Endothelial cell of umbilical vein (primary cell): ENCODE measurements at regions not wholly inside any gene's neighbourhood (a gene's known extent, or its start where the extent isn't known, plus 50 kb on each side); places are given as distances from the start of the nearest gene placed in this dataset.

Source experiments
- BruUV-seq: library from RNA; stranded (reverse); fragments of 400-500 nt; replicated peaks from 2 replicates; lab custom pipeline; 2021; lab: Mats Ljungman, UMichigan
- CTCF ChIA-PET: fragments of 300-600, 350-600 bp; sonication (Branson Sonifier 250); formaldehyde crosslinking; loops from one replicate; lab custom pipeline; 2021; ENCODE audit warnings: antibody characterized with exemption, inconsistent platforms; lab: Charles Lee
- POLR2A ChIA-PET: fragments of 300-600, 350-600 bp; sonication (Branson Sonifier 250); formaldehyde crosslinking; loops from one replicate; lab custom pipeline; 2021; ENCODE audit warnings: antibody characterized with exemption, inconsistent platforms; lab: Charles Lee
- DNase-seq: peaks from one replicate; pipeline ENCODE4 v3.0.0-alpha.2; 2011; ENCODE audit warnings: low read depth, low spot score
- FAIRE-seq: peaks from 2 replicates; lab custom pipeline; 2011; peaks lifted over from hg19 to GRCh38; lab: Jason Lieb, UNC
- H2AFZ ChIP-seq: 2 replicates; pipeline ENCODE4 v1.6.0; 2012; ENCODE audit warnings: low read depth, low read length, control low read depth, inconsistent platforms
- H3K27ac ChIP-seq: 2 replicates; pipeline ENCODE4 v1.5.1; 2011; ENCODE audit warnings: low read depth, mild to moderate bottlenecking, control low read depth, low read length, moderate library complexity; ENCODE audit not compliant: insufficient read depth
- H3K27me3 ChIP-seq, 2 experiments: 2 replicates each; pipeline versions ENCODE4 v1.6.0 to v1.6.1; 2011; ENCODE audit warnings: low read length in 2 of 2, mixed read lengths in 1 of 2; ENCODE audit not compliant: control insufficient read depth in 2 of 2, insufficient read depth in 2 of 2
- H3K36me3 ChIP-seq, 2 experiments: 2 replicates in 1 of 2; 3 replicates in 1 of 2; pipeline ENCODE4 v1.5.1; 2011; ENCODE audit warnings: low read length in 2 of 2, mild to moderate bottlenecking in 1 of 2, moderate library complexity in 1 of 2; ENCODE audit not compliant: control insufficient read depth in 2 of 2, insufficient read depth in 2 of 2; ENCODE audit errors: extremely low read depth in 1 of 2
- H3K4me1 ChIP-seq: 3 replicates; pipeline ENCODE4 v1.5.1; 2011; ENCODE audit warnings: mild to moderate bottlenecking, low read length; ENCODE audit not compliant: control insufficient read depth, insufficient read depth; ENCODE audit errors: extremely low read depth
- H3K4me2 ChIP-seq: 2 replicates; pipeline ENCODE4 v1.6.1; 2011; ENCODE audit warnings: low read length, control low read depth, mixed read lengths; ENCODE audit not compliant: insufficient read depth
- H3K4me3 ChIP-seq, 3 experiments: fragments of 200-600 bp in 1 of 3; sonication (generic), shearing (Covaris generic) in 1 of 3; replicated peaks in 1 of 3; 2 replicates each; pipeline ENCODE4 v1.5.1; 2011 to 2016; ENCODE audit warnings: control low read depth in 3 of 3, low read length in 3 of 3, mild to moderate bottlenecking in 2 of 3, inconsistent platforms in 1 of 3, low read depth in 1 of 3, moderate library complexity in 1 of 3; ENCODE audit not compliant: insufficient read depth in 1 of 3
- H3K79me2 ChIP-seq: 2 replicates; pipeline ENCODE4 v1.6.0; 2012; ENCODE audit warnings: low read length, inconsistent platforms; ENCODE audit not compliant: control insufficient read depth, insufficient read depth
- H3K9ac ChIP-seq: replicated peaks from 2 replicates; pipeline ENCODE3; 2011; ENCODE audit warnings: low read length, control low read depth; ENCODE audit not compliant: insufficient read depth; ENCODE audit errors: extremely low read depth
- H3K9me1 ChIP-seq: replicated peaks from 3 replicates; pipeline ENCODE4 v1.6.0; 2011; ENCODE audit warnings: mild to moderate bottlenecking, low read length; ENCODE audit not compliant: control insufficient read depth, insufficient read depth; ENCODE audit errors: extremely low read depth
- H3K9me3 ChIP-seq: replicated peaks from 2 replicates; pipeline ENCODE4 v1.5.1; 2012; ENCODE audit warnings: low read length, inconsistent platforms; ENCODE audit not compliant: control insufficient read depth, insufficient read depth
- H4K20me1 ChIP-seq: replicated peaks from 2 replicates; pipeline ENCODE3; 2011; ENCODE audit warnings: mild to moderate bottlenecking, low read length; ENCODE audit not compliant: control insufficient read depth, insufficient read depth; ENCODE audit errors: extremely low read depth
- EZH2 ChIP-seq: IDR thresholded peaks from 2 replicates; pipeline ENCODE4 v1.6.1; 2012; ENCODE audit warnings: borderline replicate concordance, low read depth, mild to moderate bottlenecking, moderate library complexity, low read length, inconsistent platforms; ENCODE audit not compliant: severe bottlenecking
- FOS ChIP-seq: IDR thresholded peaks from 2 replicates; pipeline ENCODE4 v1.6.1; 2011; ENCODE audit warnings: mild to moderate bottlenecking, low read length, moderate library complexity, borderline replicate concordance; ENCODE audit not compliant: insufficient read depth
- GATA2 ChIP-seq: IDR thresholded peaks from 2 replicates; pipeline ENCODE4 v1.7.0; 2011; ENCODE audit warnings: low read depth, mild to moderate bottlenecking, moderate library complexity, mixed read lengths, low read length; ENCODE audit not compliant: insufficient read length, insufficient read depth
- JUN ChIP-seq: IDR thresholded peaks from 2 replicates; pipeline ENCODE4 v1.6.1; 2011; ENCODE audit warnings: borderline replicate concordance, low read depth; ENCODE audit not compliant: insufficient read length, insufficient read depth
- MYC ChIP-seq: IDR thresholded peaks from one replicate; pipeline ENCODE4 v1.6.1; 2011; ENCODE audit warnings: mild to moderate bottlenecking, low read depth, low read length
- POLR2A ChIP-seq: IDR thresholded peaks from 2 replicates; pipeline ENCODE4 v1.6.1; 2012; ENCODE audit warnings: low read depth, mild to moderate bottlenecking, control low read depth, low read length
- POLR2AphosphoS5 ChIP-seq: IDR thresholded peaks from 2 replicates; pipeline ENCODE4 v1.6.1; 2012; ENCODE audit warnings: low read depth, mild to moderate bottlenecking, control low read depth, low read length, moderate library complexity; ENCODE audit not compliant: insufficient read depth
- dilution Hi-C: fragments of 300-500 bp; cut with MboI; formaldehyde crosslinking; loops from one replicate; pipeline ENCODE4 v1.15.0; 2019; ENCODE audit warnings: low sequenced_read_pairs; ENCODE audit not compliant: extremely low pct_ligation_motif_present
- intact Hi-C: fragments of 100-400 bp; cut with micrococcal nuclease; formaldehyde crosslinking; loops from one replicate; pipeline ENCODE4 v1.10.0; 2022
- TF ChIP-seq, protein P1 (sequence below): IDR thresholded peaks from 2 replicates; pipeline ENCODE4 v1.6.1; 2011; ENCODE audit not compliant: insufficient read depth, insufficient read length
- TF ChIP-seq, protein P2 (sequence below), 2 donors: IDR thresholded peaks; 1 replicate in 1 of 2; 2 replicates in 1 of 2; pipeline ENCODE4 v1.5.1; 2011; ENCODE audit warnings: low read length in 2 of 2, mild to moderate bottlenecking in 2 of 2, moderate library complexity in 2 of 2, control low read depth in 1 of 2, inconsistent platforms in 1 of 2, low read depth in 1 of 2; ENCODE audit not compliant: insufficient read depth in 1 of 2; ENCODE audit errors: extremely low read depth in 1 of 2

DNA sequence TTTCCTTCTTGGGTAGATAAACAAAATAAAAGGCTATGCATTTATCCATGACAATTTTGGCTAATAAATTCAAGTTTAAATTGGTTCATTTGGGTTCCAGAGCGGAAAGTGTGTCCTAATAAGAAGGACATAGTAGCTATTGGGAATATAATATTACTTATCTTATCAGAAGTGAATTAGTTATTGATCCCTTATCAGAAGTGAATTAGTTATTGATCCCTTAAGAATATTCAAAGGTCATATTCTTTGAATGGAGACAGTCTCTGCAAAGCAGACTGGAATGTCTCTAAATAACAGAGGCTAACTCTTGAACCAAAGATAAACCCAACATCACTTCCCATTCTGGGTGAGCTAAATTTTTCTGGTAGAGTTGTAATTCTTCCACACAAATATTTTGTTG is 290.7 kb upstream of the BCHE start:
- no peaks in the 10 kb centered on the region for H3K79me2 ChIP-seq
- ChIA-PET POLR2A (no interaction called here), CTCF (no interaction called here)
- no peak overlapping the region for H2AFZ ChIP-seq
- intact Hi-C loops (no loop called here), dilution Hi-C loops (no loop called here)
- no peak overlapping the region for H3K9ac ChIP-seq
- H3K27me3 ChIP-seq: no peaks in the 10 kb centered on the region
- FAIRE-seq: no peak
- H3K36me3 ChIP-seq: no peaks in the 10 kb centered on the region
- TF ChIP-seq, protein P1, sequence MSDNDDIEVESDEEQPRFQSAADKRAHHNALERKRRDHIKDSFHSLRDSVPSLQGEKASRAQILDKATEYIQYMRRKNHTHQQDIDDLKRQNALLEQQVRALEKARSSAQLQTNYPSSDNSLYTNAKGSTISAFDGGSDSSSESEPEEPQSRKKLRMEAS: no peak
- TF ChIP-seq JUN: no peak
- TF ChIP-seq POLR2A: no peak
- TF ChIP-seq FOS: no peak
- TF ChIP-seq GATA2: no peak
- TF ChIP-seq, protein P2, sequence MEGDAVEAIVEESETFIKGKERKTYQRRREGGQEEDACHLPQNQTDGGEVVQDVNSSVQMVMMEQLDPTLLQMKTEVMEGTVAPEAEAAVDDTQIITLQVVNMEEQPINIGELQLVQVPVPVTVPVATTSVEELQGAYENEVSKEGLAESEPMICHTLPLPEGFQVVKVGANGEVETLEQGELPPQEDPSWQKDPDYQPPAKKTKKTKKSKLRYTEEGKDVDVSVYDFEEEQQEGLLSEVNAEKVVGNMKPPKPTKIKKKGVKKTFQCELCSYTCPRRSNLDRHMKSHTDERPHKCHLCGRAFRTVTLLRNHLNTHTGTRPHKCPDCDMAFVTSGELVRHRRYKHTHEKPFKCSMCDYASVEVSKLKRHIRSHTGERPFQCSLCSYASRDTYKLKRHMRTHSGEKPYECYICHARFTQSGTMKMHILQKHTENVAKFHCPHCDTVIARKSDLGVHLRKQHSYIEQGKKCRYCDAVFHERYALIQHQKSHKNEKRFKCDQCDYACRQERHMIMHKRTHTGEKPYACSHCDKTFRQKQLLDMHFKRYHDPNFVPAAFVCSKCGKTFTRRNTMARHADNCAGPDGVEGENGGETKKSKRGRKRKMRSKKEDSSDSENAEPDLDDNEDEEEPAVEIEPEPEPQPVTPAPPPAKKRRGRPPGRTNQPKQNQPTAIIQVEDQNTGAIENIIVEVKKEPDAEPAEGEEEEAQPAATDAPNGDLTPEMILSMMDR (IDR thresholded peaks at IDR 0.05; ENCODE audit: extremely low read depth in 1 of 2, insufficient read depth in 1 of 2, low read depth in 1 of 2, low read length in 2 of 2): no peak
- no peak for TF ChIP-seq MYC
- TF ChIP-seq EZH2: no peak
- TF ChIP-seq POLR2AphosphoS5: no peak
- H3K9me3 ChIP-seq: no peaks in the 10 kb centered on the region
- H4K20me1 ChIP-seq: no peaks in the 10 kb centered on the region
- DNase-seq: no peak
- BruUV-seq: no TSS peak
- H3K9me1 ChIP-seq: no peaks in the 10 kb centered on the region
- H3K27ac ChIP-seq: no peak overlapping the region
- H3K4me3 ChIP-seq: no peak overlapping the region
- H3K4me1 ChIP-seq: no peaks in the 10 kb centered on the region
- H3K4me2 ChIP-seq: no peak overlapping the region
